ENCODE measurements at regions not wholly inside any gene's neighbourhood (a gene's known extent, or its start where the extent isn't known, plus 50 kb on each side); places are given as distances from the start of the nearest gene placed in this dataset.

- Mint-ChIP-seq H3K36me3 (ENCODE audit: low read depth) (no peaks in the 10 kb centered on the region), H3K27ac (no peak overlapping the region), H3K4me3 (no peak overlapping the region), H3K27me3 (ENCODE audit: low read depth) (no peaks in the 10 kb centered on the region), H3K4me1 (ENCODE audit: low read depth) (no peaks in the 10 kb centered on the region), H3K9me3 (no peaks in the 10 kb centered on the region)
- CTCF ChIA-PET, result no interaction called here
- intact Hi-C loops (cut with micrococcal nuclease), result no loop called here
- DNase-seq, result no peak
Observed at GRCh38 chrY:8644926-8645325, 692.3 kb upstream of the TSPY4 start.

GRCh38 chrY:8652445-8652844, 684.8 kb upstream of the TSPY4 start:
- Mint-ChIP-seq H3K27ac (no peak overlapping the region), H3K27me3 (ENCODE audit: low read depth) (no peaks in the 10 kb centered on the region), H3K36me3 (ENCODE audit: low read depth) (no peaks in the 10 kb centered on the region), H3K4me1 (ENCODE audit: low read depth) (no peaks in the 10 kb centered on the region), H3K9me3 (no peaks in the 10 kb centered on the region), H3K4me3 (no peak overlapping the region)
- CTCF ChIA-PET, result no interaction called here
- intact Hi-C loops (cut with micrococcal nuclease), result no loop called here
- no peak for DNase-seq

GRCh38 chrY:8655017-8655416, 682.2 kb upstream of the TSPY4 start:
- intact Hi-C loops (cut with micrococcal nuclease), result no loop called here

GRCh38 chrY:8656101-8656500, 681.2 kb upstream of the TSPY4 start:
- CTCF ChIA-PET, result no interaction called here
- Mint-ChIP-seq H3K9me3 (no peaks in the 10 kb centered on the region), H3K36me3 (ENCODE audit: low read depth) (no peaks in the 10 kb centered on the region), H3K27ac (no peak overlapping the region), H3K4me3 (no peak overlapping the region), H3K27me3 (ENCODE audit: low read depth) (no peaks in the 10 kb centered on the region), H3K4me1 (ENCODE audit: low read depth) (no peaks in the 10 kb centered on the region)
- intact Hi-C loops (cut with micrococcal nuclease), result no loop called here
- no peak for DNase-seq

More at GRCh38 chrY:8655017-8655416, 682.2 kb upstream of the TSPY4 start:
- CTCF ChIA-PET, result no interaction called here
- DNase-seq, result no peak
- Mint-ChIP-seq H3K27me3 (ENCODE audit: low read depth) (no peaks in the 10 kb centered on the region), H3K27ac (no peak overlapping the region), H3K4me3 (no peak overlapping the region), H3K4me1 (ENCODE audit: low read depth) (no peaks in the 10 kb centered on the region), H3K9me3 (no peaks in the 10 kb centered on the region), H3K36me3 (ENCODE audit: low read depth) (no peaks in the 10 kb centered on the region)

GRCh38 chrY:8656515-8656914, 680.7 kb upstream of the TSPY4 start:
- no peaks in the 10 kb centered on the region for H3K27me3 Mint-ChIP-seq (ENCODE audit: low read depth)
- CTCF ChIA-PET, result no interaction called here
- intact Hi-C loops (cut with micrococcal nuclease), result no loop called here

GRCh38 chrY:8659721-8660120, 677.5 kb upstream of the TSPY4 start:
- Mint-ChIP-seq H3K4me3 (no peak overlapping the region), H3K9me3 (no peaks in the 10 kb centered on the region)
- intact Hi-C loops (cut with micrococcal nuclease), result no loop called here

More at GRCh38 chrY:8656515-8656914, 680.7 kb upstream of the TSPY4 start:
- Mint-ChIP-seq H3K4me1 (ENCODE audit: low read depth) (no peaks in the 10 kb centered on the region), H3K27ac (no peak overlapping the region), H3K9me3 (no peaks in the 10 kb centered on the region), H3K4me3 (no peak overlapping the region), H3K36me3 (ENCODE audit: low read depth) (no peaks in the 10 kb centered on the region)
- no peak for DNase-seq

GRCh38 chrY:8673896-8674295, 663.4 kb upstream of the TSPY4 start:
- H3K27ac Mint-ChIP-seq, result no peak overlapping the region
- no peaks in the 10 kb centered on the region for H3K4me1 Mint-ChIP-seq (ENCODE audit: low read depth)
- intact Hi-C loops (cut with micrococcal nuclease), result no loop called here
- no peaks in the 10 kb centered on the region for H3K9me3 Mint-ChIP-seq
- no peaks in the 10 kb centered on the region for H3K36me3 Mint-ChIP-seq (ENCODE audit: low read depth)
- peaks cover 3% of the 10 kb centered on the region for H3K27me3 Mint-ChIP-seq (ENCODE audit: low read depth)
- H3K4me3 Mint-ChIP-seq, result no peak overlapping the region
- no peak for DNase-seq
- CTCF ChIA-PET, result no interaction called here

More at GRCh38 chrY:8659721-8660120, 677.5 kb upstream of the TSPY4 start:
- H3K27ac Mint-ChIP-seq, result no peak overlapping the region
- CTCF ChIA-PET, result no interaction called here
- H3K27me3 Mint-ChIP-seq (ENCODE audit: low read depth), result no peaks in the 10 kb centered on the region
- no peaks in the 10 kb centered on the region for H3K4me1 Mint-ChIP-seq (ENCODE audit: low read depth)
- no peak for DNase-seq
- no peaks in the 10 kb centered on the region for H3K36me3 Mint-ChIP-seq (ENCODE audit: low read depth)

- Mint-ChIP-seq H3K27ac (no peak overlapping the region), H3K4me1 (ENCODE audit: low read depth) (no peaks in the 10 kb centered on the region), H3K4me3 (no peak overlapping the region), H3K27me3 (ENCODE audit: low read depth) (no peaks in the 10 kb centered on the region), H3K9me3 (no peaks in the 10 kb centered on the region), H3K36me3 (ENCODE audit: low read depth) (no peaks in the 10 kb centered on the region)
- intact Hi-C loops (cut with micrococcal nuclease), result no loop called here
- CTCF ChIA-PET, result no interaction called here
- DNase-seq, result no peak
Observed at GRCh38 chrY:8677336-8677935, 659.8 kb upstream of the TSPY4 start.

- Mint-ChIP-seq H3K4me3 (no peak overlapping the region), H3K9me3 (no peaks in the 10 kb centered on the region), H3K36me3 (ENCODE audit: low read depth) (no peaks in the 10 kb centered on the region), H3K27ac (no peak overlapping the region), H3K27me3 (ENCODE audit: low read depth) (no peaks in the 10 kb centered on the region), H3K4me1 (ENCODE audit: low read depth) (no peaks in the 10 kb centered on the region)
- CTCF ChIA-PET, result no interaction called here
- DNase-seq, result no peak
- intact Hi-C loops (cut with micrococcal nuclease), result no loop called here
Observed at GRCh38 chrY:8687154-8687553, 650.1 kb upstream of the TSPY4 start.

GRCh38 chrY:8690901-8691685, 646.2 kb upstream of the TSPY4 start:
- intact Hi-C loops (cut with micrococcal nuclease), result no loop called here
- CTCF ChIA-PET, result no interaction called here
- no peak for DNase-seq
- Mint-ChIP-seq H3K36me3 (ENCODE audit: low read depth) (no peaks in the 10 kb centered on the region), H3K4me3 (no peak overlapping the region), H3K9me3 (no peaks in the 10 kb centered on the region), H3K4me1 (ENCODE audit: low read depth) (no peaks in the 10 kb centered on the region), H3K27me3 (ENCODE audit: low read depth) (no peaks in the 10 kb centered on the region), H3K27ac (no peak overlapping the region)

- Mint-ChIP-seq H3K4me3 (no peak overlapping the region), H3K27me3 (ENCODE audit: low read depth) (no peaks in the 10 kb centered on the region), H3K4me1 (ENCODE audit: low read depth) (no peaks in the 10 kb centered on the region), H3K27ac (no peak overlapping the region), H3K9me3 (no peaks in the 10 kb centered on the region), H3K36me3 (ENCODE audit: low read depth) (no peaks in the 10 kb centered on the region)
- intact Hi-C loops (cut with micrococcal nuclease), result no loop called here
- CTCF ChIA-PET, result no interaction called here
- DNase-seq, result no peak
Observed at GRCh38 chrY:8698571-8698970, 638.7 kb upstream of the TSPY4 start.

- DNase-seq, result no peak
- Mint-ChIP-seq H3K36me3 (ENCODE audit: low read depth) (no peaks in the 10 kb centered on the region), H3K4me1 (ENCODE audit: low read depth) (no peaks in the 10 kb centered on the region), H3K4me3 (no peak overlapping the region), H3K27me3 (ENCODE audit: low read depth) (no peaks in the 10 kb centered on the region), H3K9me3 (no peaks in the 10 kb centered on the region), H3K27ac (no peak overlapping the region)
- CTCF ChIA-PET, result no interaction called here
- intact Hi-C loops (cut with micrococcal nuclease), result no loop called here
Observed at GRCh38 chrY:8705636-8706300, 631.5 kb upstream of the TSPY4 start.

GRCh38 chrY:8712296-8712695, 625.0 kb upstream of the TSPY4 start:
- no peaks in the 10 kb centered on the region for H3K36me3 Mint-ChIP-seq (ENCODE audit: low read depth)
- no peak for DNase-seq
- H3K9me3 Mint-ChIP-seq, result no peaks in the 10 kb centered on the region
- H3K27ac Mint-ChIP-seq, result no peak overlapping the region
- no peak overlapping the region for H3K4me3 Mint-ChIP-seq
- intact Hi-C loops (cut with micrococcal nuclease), result no loop called here
- no peaks in the 10 kb centered on the region for H3K27me3 Mint-ChIP-seq (ENCODE audit: low read depth)
- CTCF ChIA-PET, result no interaction called here
- H3K4me1 Mint-ChIP-seq (ENCODE audit: low read depth), result no peaks in the 10 kb centered on the region
